ENCODE measurements at regions not wholly inside any gene's neighbourhood (a gene's known extent, or its start where the extent isn't known, plus 50 kb on each side); places are given as distances from the start of the nearest gene placed in this dataset.

- intact Hi-C loops (cut with DNase I): no loop called here
- DNase-seq (no peak), ATAC-seq (no peak), FAIRE-seq (no peak)
- TF ChIP-seq CTCF (IDR thresholded peaks at IDR 0.05): no peak
- Histone ChIP-seq H3K4me1 (no peaks in the 10 kb centered on the region), H3K9me3 (no peaks in the 10 kb centered on the region), H3K27me3 (peaks cover 0 to 5% (median 2%) of the 10 kb centered on the region in 4 donors), H3K27ac (no peak overlapping the region), H3K4me3 (no peak overlapping the region), H3K36me3 (no peaks in the 10 kb centered on the region)
- 72 to 79% methylated on average over 11 of the region's 11 CpGs for WGBS, 2 donors
Measured at GRCh38 chrX:39438603-39439602, 637.6 kb downstream of the MID1IP1 start.

GRCh38 chrX:39439906-39440798, 638.9 kb downstream of the MID1IP1 start:
- 69 to 82% methylated on average over 11 of the region's 11 CpGs for WGBS, 2 donors
- ATAC-seq: no peak
- H3K27me3 ChIP-seq: peaks cover 0 to 5% (median 2%) of the 10 kb centered on the region in 4 donors

GRCh38 chrX:39440799-39441284, 639.6 kb downstream of the MID1IP1 start:
- FAIRE-seq: no peak
- TF ChIP-seq CTCF (IDR thresholded peaks at IDR 0.05): no peak
- intact Hi-C loops (cut with DNase I): no loop called here

More at GRCh38 chrX:39439906-39440798, 638.9 kb downstream of the MID1IP1 start:
- DNase-seq (no peak), FAIRE-seq (no peak)
- TF ChIP-seq CTCF (IDR thresholded peaks at IDR 0.05): no peak
- no peaks in the 10 kb centered on the region for H3K36me3 ChIP-seq
- no peaks in the 10 kb centered on the region for H3K4me1 ChIP-seq
- H3K9me3 ChIP-seq: no peaks in the 10 kb centered on the region
- no peak overlapping the region for H3K4me3 ChIP-seq
- intact Hi-C loops (cut with DNase I): no loop called here
- no peak overlapping the region for H3K27ac ChIP-seq

GRCh38 chrX:39442332-39442731, 641.1 kb downstream of the MID1IP1 start:
- 64 to 68% methylated on average over 1 of the region's 1 CpG for WGBS, 2 donors
- ATAC-seq (no peak), DNase-seq (no peak), FAIRE-seq (no peak)
- no peak overlapping the region for H3K27ac ChIP-seq
- H3K4me3 ChIP-seq: no peak overlapping the region
- intact Hi-C loops (cut with DNase I): no loop called here
- H3K9me3 ChIP-seq: no peaks in the 10 kb centered on the region
- no peaks in the 10 kb centered on the region for H3K36me3 ChIP-seq
- TF ChIP-seq CTCF (IDR thresholded peaks at IDR 0.05): no peak
- peaks cover 0 to 5% (median 2%) of the 10 kb centered on the region in 4 donors for H3K27me3 ChIP-seq
- no peaks in the 10 kb centered on the region for H3K4me1 ChIP-seq

More at GRCh38 chrX:39440799-39441284, 639.6 kb downstream of the MID1IP1 start:
- Histone ChIP-seq H3K4me1 (no peaks in the 10 kb centered on the region), H3K4me3 (no peak overlapping the region), H3K27ac (no peak overlapping the region), H3K36me3 (no peaks in the 10 kb centered on the region), H3K9me3 (no peaks in the 10 kb centered on the region), H3K27me3 (peaks cover 0 to 5% (median 2%) of the 10 kb centered on the region in 4 donors)
- ATAC-seq (no peak), DNase-seq (no peak)
